ENCODE measurements at regions not wholly inside any gene's neighbourhood (a gene's known extent, or its start where the extent isn't known, plus 50 kb on each side); places are given as distances from the start of the nearest gene placed in this dataset.

GRCh38 chr9:36485647-36486328 is 85.7 kb upstream of the RNF38 start:
- TF ChIP-seq CTCF (conservative IDR thresholded peaks at IDR 0.05 in 1 of 2, IDR thresholded peaks at IDR 0.05 in 1 of 2; ENCODE audit: low read depth in 1 of 2, low read length in 2 of 2) (no peak), EZH2 (IDR thresholded peaks at IDR 0.05; ENCODE audit: low read length, missing control alignments) (no peak)
